SK-N-SH (cell line): ENCODE measurements at regions not wholly inside any gene's neighbourhood (a gene's known extent, or its start where the extent isn't known, plus 50 kb on each side); places are given as distances from the start of the nearest gene placed in this dataset.

Experiments used
- CTCF ChIA-PET: fragments of 300-600, 350-600 bp; formaldehyde crosslinking; extraction: SDS; loops from one replicate; lab custom pipeline; 2021; lab: Yijun Ruan, JAX
- POLR2A ChIA-PET: fragments of 350-600 bp; sonication (Branson Sonifier 250); formaldehyde crosslinking; extraction: SDS; loops from one replicate; lab custom pipeline; 2020; ENCODE audit warnings: antibody characterized with exemption, inconsistent platforms; lab: Yijun Ruan, JAX
- DNase-seq: peaks from one replicate; pipeline ENCODE4 v3.0.0; 2012
- H2AFZ ChIP-seq: fragments of 200-600 bp; sonication (generic); 2 replicates; pipeline ENCODE4 v1.8.1; 2016; ENCODE audit warnings: antibody characterized with exemption, mild to moderate bottlenecking, low read depth
- H3F3A ChIP-seq: fragments of 200-600 bp; sonication (generic); replicated peaks from 2 replicates; pipeline ENCODE3; 2016; ENCODE audit warnings: antibody characterized with exemption, mild to moderate bottlenecking; ENCODE audit not compliant: insufficient read depth
- H3K27ac ChIP-seq, 2 experiments: fragments of 200-500 bp in 1 of 2; fragments of 200-600 bp in 1 of 2; sonication (Bioruptor generic) in 1 of 2; sonication (generic), shearing (Covaris generic) in 1 of 2; 2 replicates each; pipeline versions ENCODE4 v1.5.1 to v1.6.1; 2014 to 2016; ENCODE audit warnings: low read depth in 2 of 2, inconsistent platforms in 1 of 2, low read length in 1 of 2, mild to moderate bottlenecking in 1 of 2, mixed read lengths in 1 of 2
- H3K27me3 ChIP-seq: fragments of 200-600 bp; sonication (generic), shearing (Covaris generic); 2 replicates; pipeline ENCODE4 v1.6.1; 2016; ENCODE audit warnings: mixed run types; ENCODE audit not compliant: insufficient read depth
- H3K36me3 ChIP-seq, 2 experiments: fragments of 200-500 bp in 1 of 2; fragments of 200-600 bp in 1 of 2; sonication (Bioruptor generic) in 1 of 2; sonication (generic) in 1 of 2; replicated peaks in 1 of 2; 2 replicates each; pipeline versions ENCODE3 to v1.5.1; 2014 to 2016; ENCODE audit warnings: low read length in 1 of 2, mild to moderate bottlenecking in 1 of 2; ENCODE audit not compliant: insufficient read depth in 2 of 2, control insufficient read depth in 1 of 2
- H3K4me1 ChIP-seq, 2 experiments: fragments of 200-500 bp in 1 of 2; fragments of 200-600 bp in 1 of 2; sonication (Bioruptor generic) in 1 of 2; sonication (generic), shearing (Covaris generic) in 1 of 2; 2 replicates each; pipeline versions ENCODE4 v1.5.1 to v1.6.1; 2014 to 2016; ENCODE audit warnings: low read depth in 1 of 2, low read length in 1 of 2, mixed run types in 1 of 2; ENCODE audit not compliant: insufficient read depth in 2 of 2, control insufficient read depth in 1 of 2
- H3K4me2 ChIP-seq: fragments of 200-600 bp; sonication (generic), shearing (Covaris generic); 2 replicates; pipeline ENCODE4 v1.6.1; 2017; ENCODE audit warnings: mixed run types
- H3K4me3 ChIP-seq, 2 experiments: fragments of 200-500 bp in 1 of 2; fragments of 200-600 bp in 1 of 2; sonication (Bioruptor generic) in 1 of 2; sonication (generic), shearing (Covaris generic) in 1 of 2; 2 replicates each; pipeline versions ENCODE4 v1.5.1 to v1.8.1; 2014 to 2016; ENCODE audit warnings: low read depth in 2 of 2, inconsistent platforms in 1 of 2, low read length in 1 of 2, mild to moderate bottlenecking in 1 of 2, mixed read lengths in 1 of 2, moderate library complexity in 1 of 2
- H3K79me2 ChIP-seq: fragments of 200-600 bp; sonication (generic); 2 replicates; pipeline ENCODE4 v1.8.1; 2017; ENCODE audit warnings: mild to moderate bottlenecking; ENCODE audit not compliant: insufficient read depth
- H3K9ac ChIP-seq: fragments of 200-600 bp; sonication (generic); 2 replicates; pipeline ENCODE4 v1.6.1; 2017; ENCODE audit warnings: mixed run types
- H3K9me2 ChIP-seq: fragments of 200-600 bp; sonication (generic); 2 replicates; pipeline ENCODE4 v1.6.1; 2017; ENCODE audit warnings: mixed run types
- H3K9me3 ChIP-seq: fragments of 200-600 bp; sonication (generic); 2 replicates; pipeline ENCODE4 v1.6.1; 2017; ENCODE audit warnings: mixed run types, mild to moderate bottlenecking, moderate library complexity
- H4K20me1 ChIP-seq: fragments of 200-600 bp; sonication (generic); 2 replicates; pipeline ENCODE4 v1.6.1; 2017; ENCODE audit warnings: mild to moderate bottlenecking, mixed run types; ENCODE audit not compliant: insufficient read depth
- CTCF ChIP-seq: fragments of 200-600 bp; sonication (generic); IDR thresholded peaks from 2 replicates; pipeline ENCODE4 v1.6.1; 2017; ENCODE audit warnings: antibody characterized with exemption, mild to moderate bottlenecking, moderate library complexity
- ELF1 ChIP-seq: IDR thresholded peaks from 2 replicates; pipeline ENCODE4 v1.4.0; 2012
- FOXJ3 ChIP-seq: sonication (generic); formaldehyde crosslinking; IDR thresholded peaks from 2 replicates; pipeline ENCODE4 v1.5.1; 2020; ENCODE audit warnings: mild to moderate bottlenecking, missing genetic modification reagents
- JUND ChIP-seq: IDR thresholded peaks from 2 replicates; pipeline ENCODE4 v1.4.0; 2012
- MEF2A ChIP-seq: IDR thresholded peaks from 2 replicates; pipeline ENCODE4 v1.4.0; 2012; ENCODE audit warnings: low read depth, borderline replicate concordance
- RCOR1 ChIP-seq: fragments of 150-350 bp; IDR thresholded peaks from 2 replicates; pipeline ENCODE4 v1.6.1; 2017; ENCODE audit warnings: antibody characterized with exemption, low read length
- REST ChIP-seq: IDR thresholded peaks from 2 replicates; pipeline ENCODE4 v1.6.1; 2012; ENCODE audit warnings: mild to moderate bottlenecking, low read depth, low read length, moderate library complexity
- SIN3A ChIP-seq: IDR thresholded peaks from 2 replicates; pipeline ENCODE4 v1.6.1; 2012; ENCODE audit warnings: low read depth, mild to moderate bottlenecking, low read length, moderate library complexity, borderline replicate concordance
- TCF12 ChIP-seq: IDR thresholded peaks from 2 replicates; pipeline ENCODE4 v1.4.0; 2012
- USF1 ChIP-seq: IDR thresholded peaks from 2 replicates; pipeline ENCODE4 v1.4.0; 2012; ENCODE audit warnings: low read depth, borderline replicate concordance
- ZBTB33 ChIP-seq: IDR thresholded peaks from 2 replicates; pipeline ENCODE4 v1.4.0; 2012; ENCODE audit warnings: low read depth, borderline replicate concordance
- WGBS: methylation state at CpG from one replicate; pipeline ENCODE4 v1.1.6; 2017; ENCODE audit warnings: low lambda C conversion rate; 5-methylcytosine and 5-hydroxymethylcytosine counted together
- TF ChIP-seq, protein P1 (sequence below): fragments of 150-350 bp; IDR thresholded peaks from 2 replicates; pipeline ENCODE4 v1.6.1; 2016; ENCODE audit warnings: mild to moderate bottlenecking, low read depth, low read length

GRCh38 chr17:13699261-13699660 lies 97.5 kb upstream of the HS3ST3A1 start:
- 0% methylated on average over 2 of the region's 2 CpGs for WGBS
- CTCF ChIA-PET: no interaction called here

GRCh38 chr17:13702266-13702665 lies 100.5 kb upstream of the HS3ST3A1 start:
- DNase-seq: no peak
- H3K4me3 ChIP-seq: no peak overlapping the region
- TF ChIP-seq USF1 (no peak), SIN3A (no peak), TCF12 (no peak), ZBTB33 (no peak), RCOR1 (no peak), CTCF (no peak), REST (no peak)
- TF ChIP-seq, all 33 proteins: peak for 0
- no peaks in the 10 kb centered on the region for H3K9me3 ChIP-seq
- H3K27me3 ChIP-seq: no peaks in the 10 kb centered on the region; the same call in 1 of the 2 replicates
- no peaks in the 10 kb centered on the region for H3K79me2 ChIP-seq
- CTCF ChIA-PET: no interaction called here
- POLR2A ChIA-PET: no interaction called here
- H3K4me1 ChIP-seq: no peaks in the 10 kb centered on the region
- H3K9ac ChIP-seq: no peak overlapping the region
- H3K4me2 ChIP-seq: no peak overlapping the region
- no peaks in the 10 kb centered on the region for H3K9me2 ChIP-seq
- no peaks in the 10 kb centered on the region for H3F3A ChIP-seq
- no peak overlapping the region for H2AFZ ChIP-seq
- 22% methylated on average over 1 of the region's 1 CpG for WGBS
- no peaks in the 10 kb centered on the region for H4K20me1 ChIP-seq
- H3K36me3 ChIP-seq: no peaks in the 10 kb centered on the region
- no peak overlapping the region for H3K27ac ChIP-seq

More at GRCh38 chr17:13699261-13699660, 97.5 kb upstream of the HS3ST3A1 start:
- Histone ChIP-seq H3K4me3 (no peak overlapping the region), H3K9ac (no peak overlapping the region), H3F3A (no peaks in the 10 kb centered on the region), H4K20me1 (no peaks in the 10 kb centered on the region), H3K27me3 (no peaks in the 10 kb centered on the region), H3K36me3 (no peaks in the 10 kb centered on the region), H3K4me2 (no peak overlapping the region), H3K27ac (no peak overlapping the region), H3K4me1 (no peaks in the 10 kb centered on the region), H2AFZ (no peak overlapping the region), H3K9me2 (no peaks in the 10 kb centered on the region), H3K79me2 (no peaks in the 10 kb centered on the region), H3K9me3 (no peaks in the 10 kb centered on the region)
- DNase-seq: no peak
- POLR2A ChIA-PET: no interaction called here
- no peak for TF ChIP-seq ELF1
- no peak for TF ChIP-seq JUND
- TF ChIP-seq MEF2A: no peak
- TF ChIP-seq, protein P1, sequence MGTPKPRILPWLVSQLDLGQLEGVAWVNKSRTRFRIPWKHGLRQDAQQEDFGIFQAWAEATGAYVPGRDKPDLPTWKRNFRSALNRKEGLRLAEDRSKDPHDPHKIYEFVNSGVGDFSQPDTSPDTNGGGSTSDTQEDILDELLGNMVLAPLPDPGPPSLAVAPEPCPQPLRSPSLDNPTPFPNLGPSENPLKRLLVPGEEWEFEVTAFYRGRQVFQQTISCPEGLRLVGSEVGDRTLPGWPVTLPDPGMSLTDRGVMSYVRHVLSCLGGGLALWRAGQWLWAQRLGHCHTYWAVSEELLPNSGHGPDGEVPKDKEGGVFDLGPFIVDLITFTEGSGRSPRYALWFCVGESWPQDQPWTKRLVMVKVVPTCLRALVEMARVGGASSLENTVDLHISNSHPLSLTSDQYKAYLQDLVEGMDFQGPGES: no peak
- no peak for TF ChIP-seq FOXJ3 (CRISPR knock-in tag)
